Caco-2 (cell line): ENCODE measurements at regions not wholly inside any gene's neighbourhood (a gene's known extent, or its start where the extent isn't known, plus 50 kb on each side); places are given as distances from the start of the nearest gene placed in this dataset.

ENCODE experiments used
- BruUV-seq: library from RNA; stranded (reverse); fragments of 400-500 nt; replicated peaks from 2 replicates; lab custom pipeline; 2021; lab: Mats Ljungman, UMichigan
- CTCF ChIA-PET: fragments of 300-600 bp; sonication (Branson Sonifier 250); formaldehyde crosslinking; loops from one replicate; lab custom pipeline; 2022; ENCODE audit warnings: antibody characterized with exemption; lab: Charles Lee
- POLR2A ChIA-PET: fragments of 300-600 bp; sonication (Branson Sonifier 250); formaldehyde crosslinking; loops from one replicate; lab custom pipeline; 2022; ENCODE audit warnings: antibody characterized with exemption; lab: Charles Lee
- DNase-seq, 2 experiments: peaks; one replicate each; pipeline versions ENCODE4 v3.0.0 to v3.0.0-alpha.2; 2020 to 2022
- H3K27me3 ChIP-seq: replicated peaks from 2 replicates; pipeline ENCODE4 v1.6.0; 2011; ENCODE audit warnings: low read length; ENCODE audit not compliant: control insufficient read depth, insufficient read depth
- H3K36me3 ChIP-seq: 2 replicates; pipeline ENCODE4 v1.5.1; 2011; ENCODE audit warnings: low read length; ENCODE audit not compliant: control insufficient read depth, insufficient read depth
- H3K4me1 ChIP-seq: fragments of 250-450 bp; sonication (Bioruptor Pico); 2 replicates; pipeline ENCODE4 v1.5.1; 2020; ENCODE audit warnings: mild to moderate bottlenecking
- H3K4me3 ChIP-seq: 2 replicates; pipeline ENCODE4 v1.5.1; 2011; ENCODE audit warnings: low read depth, mild to moderate bottlenecking, control low read depth, low read length
- H3K9me3 ChIP-seq: fragments of 250-450 bp; sonication (Bioruptor Pico); 2 replicates; pipeline ENCODE4 v1.5.1; 2020; ENCODE audit warnings: mild to moderate bottlenecking, moderate library complexity
- H3K27ac Mint-ChIP-seq: one replicate; pipeline ENCODE4 v1.8.0; 2022; ENCODE audit warnings: mixed read lengths; ENCODE audit not compliant: unreplicated experiment
- H3K27me3 Mint-ChIP-seq: one replicate; pipeline ENCODE4 v1.8.0; 2022; ENCODE audit warnings: mixed read lengths; ENCODE audit not compliant: insufficient read depth, unreplicated experiment
- H3K36me3 Mint-ChIP-seq: one replicate; pipeline ENCODE4 v1.8.0; 2022; ENCODE audit warnings: mild to moderate bottlenecking, mixed read lengths; ENCODE audit not compliant: insufficient read depth, unreplicated experiment
- H3K4me1 Mint-ChIP-seq: one replicate; pipeline ENCODE4 v1.8.0; 2022; ENCODE audit warnings: low read depth, mixed read lengths; ENCODE audit not compliant: unreplicated experiment
- H3K4me3 Mint-ChIP-seq: one replicate; pipeline ENCODE4 v1.8.0; 2022; ENCODE audit warnings: mild to moderate bottlenecking, moderate library complexity, mixed read lengths; ENCODE audit not compliant: unreplicated experiment
- H3K9me3 Mint-ChIP-seq: one replicate; pipeline ENCODE4 v1.8.0; 2022; ENCODE audit warnings: mixed read lengths; ENCODE audit not compliant: unreplicated experiment
- intact Hi-C: fragments of 100-400 bp; cut with micrococcal nuclease; formaldehyde crosslinking; loops from one replicate; pipeline ENCODE4 v1.10.0; 2022; ENCODE audit not compliant: unreplicated experiment
- TF ChIP-seq, protein P1 (sequence below), 2 experiments: fragments of 200-600 bp in 1 of 2; IDR thresholded peaks; 1 replicate in 1 of 2; 2 replicates in 1 of 2; pipeline versions ENCODE4 v1.5.1 to v1.8.0; 2011 to 2022; ENCODE audit warnings: antibody characterized with exemption in 1 of 2, control low read depth in 1 of 2, inconsistent platforms in 1 of 2, low read depth in 1 of 2, low read length in 1 of 2, mild to moderate bottlenecking in 1 of 2, moderate library complexity in 1 of 2; ENCODE audit not compliant: insufficient read depth in 1 of 2, severe bottlenecking in 1 of 2, unreplicated experiment in 1 of 2

DNA sequence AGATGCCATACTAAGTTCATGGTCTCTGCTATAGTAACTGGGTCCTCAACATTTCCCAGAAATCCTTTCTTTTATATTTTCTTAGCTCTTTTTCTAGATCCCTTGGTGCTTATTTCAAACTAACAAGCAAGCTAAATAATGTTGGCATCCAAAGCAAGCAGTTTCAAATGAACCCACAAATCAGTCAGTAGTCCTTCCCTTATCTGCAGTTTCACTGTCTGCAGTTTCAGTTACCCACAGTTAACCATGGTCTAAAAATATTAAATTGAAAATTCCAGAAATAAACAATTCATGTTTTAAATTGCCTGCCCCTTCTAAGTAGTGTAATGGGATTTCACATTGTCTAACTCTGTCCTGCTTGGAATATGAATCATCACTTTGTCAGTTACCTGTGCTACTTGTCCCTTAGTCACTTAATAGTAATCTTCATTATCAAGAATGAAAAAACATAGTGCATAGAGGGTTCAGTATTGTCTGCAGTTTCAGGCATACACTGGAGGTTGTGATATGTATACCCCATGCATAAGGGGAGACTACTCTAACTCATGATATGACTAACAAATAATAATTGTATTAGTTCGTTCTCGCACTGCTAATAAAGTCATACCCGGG is 633.7 kb downstream of the MECOM start:
- TF ChIP-seq, protein P1, sequence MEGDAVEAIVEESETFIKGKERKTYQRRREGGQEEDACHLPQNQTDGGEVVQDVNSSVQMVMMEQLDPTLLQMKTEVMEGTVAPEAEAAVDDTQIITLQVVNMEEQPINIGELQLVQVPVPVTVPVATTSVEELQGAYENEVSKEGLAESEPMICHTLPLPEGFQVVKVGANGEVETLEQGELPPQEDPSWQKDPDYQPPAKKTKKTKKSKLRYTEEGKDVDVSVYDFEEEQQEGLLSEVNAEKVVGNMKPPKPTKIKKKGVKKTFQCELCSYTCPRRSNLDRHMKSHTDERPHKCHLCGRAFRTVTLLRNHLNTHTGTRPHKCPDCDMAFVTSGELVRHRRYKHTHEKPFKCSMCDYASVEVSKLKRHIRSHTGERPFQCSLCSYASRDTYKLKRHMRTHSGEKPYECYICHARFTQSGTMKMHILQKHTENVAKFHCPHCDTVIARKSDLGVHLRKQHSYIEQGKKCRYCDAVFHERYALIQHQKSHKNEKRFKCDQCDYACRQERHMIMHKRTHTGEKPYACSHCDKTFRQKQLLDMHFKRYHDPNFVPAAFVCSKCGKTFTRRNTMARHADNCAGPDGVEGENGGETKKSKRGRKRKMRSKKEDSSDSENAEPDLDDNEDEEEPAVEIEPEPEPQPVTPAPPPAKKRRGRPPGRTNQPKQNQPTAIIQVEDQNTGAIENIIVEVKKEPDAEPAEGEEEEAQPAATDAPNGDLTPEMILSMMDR (IDR thresholded peaks at IDR 0.05; ENCODE audit: insufficient read depth in 1 of 2, low read depth in 1 of 2, low read length in 1 of 2, severe bottlenecking in 1 of 2, unreplicated experiment in 1 of 2) = no peak
- Mint-ChIP-seq H3K36me3 (no peaks in the 10 kb centered on the region), H3K27me3 (no peaks in the 10 kb centered on the region), H3K4me3 (no peak overlapping the region), H3K4me1 (no peaks in the 10 kb centered on the region), H3K9me3 (no peaks in the 10 kb centered on the region), H3K27ac (no peak overlapping the region)
- H3K4me1 ChIP-seq = no peaks in the 10 kb centered on the region
- no TSS peak for BruUV-seq
- no peak for DNase-seq
- H3K27me3 ChIP-seq = no peaks in the 10 kb centered on the region
- ChIA-PET CTCF (no interaction called here), POLR2A (no interaction called here)
- intact Hi-C loops = no loop called here
- H3K36me3 ChIP-seq = no peaks in the 10 kb centered on the region
- H3K4me3 ChIP-seq = no peak overlapping the region
- no peaks in the 10 kb centered on the region for H3K9me3 ChIP-seq

DNA sequence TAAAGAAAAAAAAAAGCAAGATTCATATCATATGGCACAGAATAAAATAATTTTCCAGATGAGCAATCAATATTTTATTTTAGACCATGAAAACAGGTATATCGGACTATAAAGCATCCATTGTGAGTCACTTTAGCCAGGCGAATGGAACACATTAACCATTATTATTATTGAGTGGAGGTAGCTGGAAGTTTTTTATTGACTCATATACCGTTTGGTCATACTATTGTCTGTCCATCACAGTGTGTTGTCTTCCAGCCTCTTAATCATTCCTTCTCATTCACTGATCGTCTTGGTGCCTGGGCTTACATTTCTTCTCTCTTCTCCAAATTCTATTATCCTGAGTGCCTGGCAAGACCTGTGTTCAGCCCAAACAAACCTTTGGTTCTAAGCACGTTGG is 634.8 kb downstream of the MECOM start:
- Histone ChIP-seq H3K36me3 (no peaks in the 10 kb centered on the region), H3K9me3 (no peaks in the 10 kb centered on the region), H3K4me1 (no peaks in the 10 kb centered on the region), H3K4me3 (no peak overlapping the region), H3K27me3 (no peaks in the 10 kb centered on the region)
- BruUV-seq = no TSS peak
- POLR2A ChIA-PET = no interaction called here
- H3K27me3 Mint-ChIP-seq = no peaks in the 10 kb centered on the region
- DNase-seq = no peak
- intact Hi-C loops = no loop called here
- no peaks in the 10 kb centered on the region for H3K36me3 Mint-ChIP-seq
- H3K27ac Mint-ChIP-seq = no peak overlapping the region
- TF ChIP-seq, protein P1 (IDR thresholded peaks at IDR 0.05; ENCODE audit: insufficient read depth in 1 of 2, low read depth in 1 of 2, low read length in 1 of 2, severe bottlenecking in 1 of 2, unreplicated experiment in 1 of 2) = no peak
- H3K9me3 Mint-ChIP-seq = no peaks in the 10 kb centered on the region
- CTCF ChIA-PET = no interaction called here
- H3K4me1 Mint-ChIP-seq = no peaks in the 10 kb centered on the region
- no peak overlapping the region for H3K4me3 Mint-ChIP-seq

DNA sequence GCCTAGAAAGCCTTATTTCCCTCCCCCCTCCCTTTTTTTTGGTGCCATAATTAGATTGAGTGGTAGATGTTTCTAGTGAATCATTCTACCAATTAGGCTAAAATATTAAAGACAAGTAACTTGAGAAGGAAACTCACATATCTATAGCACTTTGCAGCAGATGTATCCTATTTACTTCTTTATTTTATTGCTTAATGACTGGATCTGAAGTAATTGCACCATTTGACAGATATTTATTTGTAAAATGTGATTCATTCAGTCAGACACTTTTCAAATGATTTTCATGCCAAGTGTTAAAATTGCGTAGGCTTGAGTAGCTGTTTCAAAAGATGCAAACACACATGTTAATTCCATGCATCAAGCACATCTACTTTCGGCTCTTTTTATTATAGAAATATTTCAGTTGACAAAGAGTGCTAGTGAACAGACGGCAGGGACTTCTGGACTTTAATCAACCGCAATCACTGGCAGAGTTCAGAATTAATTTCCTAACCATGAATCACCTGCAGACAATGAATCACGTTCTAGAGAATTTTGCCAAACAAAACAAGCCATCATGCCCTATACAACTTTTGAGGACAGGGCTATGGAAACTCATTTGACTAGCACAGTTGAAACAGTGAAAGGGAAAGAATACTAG is 636.8 kb downstream of the MECOM start:
- intact Hi-C loops = no loop called here
- H3K9me3 Mint-ChIP-seq = no peaks in the 10 kb centered on the region
- TF ChIP-seq, protein P1 (IDR thresholded peaks at IDR 0.05; ENCODE audit: insufficient read depth in 1 of 2, low read depth in 1 of 2, low read length in 1 of 2, severe bottlenecking in 1 of 2, unreplicated experiment in 1 of 2) = no peak
- no peak overlapping the region for H3K4me3 Mint-ChIP-seq
- Histone ChIP-seq H3K4me1 (no peaks in the 10 kb centered on the region), H3K4me3 (no peak overlapping the region), H3K9me3 (no peaks in the 10 kb centered on the region), H3K27me3 (no peaks in the 10 kb centered on the region), H3K36me3 (no peaks in the 10 kb centered on the region)
- ChIA-PET POLR2A (no interaction called here), CTCF (no interaction called here)
- H3K36me3 Mint-ChIP-seq = no peaks in the 10 kb centered on the region
- no peaks in the 10 kb centered on the region for H3K27me3 Mint-ChIP-seq
- no peak for DNase-seq
- no TSS peak for BruUV-seq
- H3K4me1 Mint-ChIP-seq = no peaks in the 10 kb centered on the region
- H3K27ac Mint-ChIP-seq = no peak overlapping the region
